HCT116 (cell line): ENCODE measurements at regions not wholly inside any gene's neighbourhood (a gene's known extent, or its start where the extent isn't known, plus 50 kb on each side); places are given as distances from the start of the nearest gene placed in this dataset.

Experiments
- ATAC-seq: fragments of 200-7000 bp; cut with Tn5 transposase; 2 replicates; pipeline ENCODE4 v1.9.1; 2020; ENCODE audit warnings: mild to moderate bottlenecking, moderate library complexity
- BruUV-seq: library from RNA; stranded (reverse); fragments of 400-500 nt; replicated peaks from 2 replicates; lab custom pipeline; 2021; lab: Mats Ljungman, UMichigan
- CTCF ChIA-PET: fragments of 300-600 bp; sonication (Branson Sonifier 250); formaldehyde crosslinking; loops from one replicate; lab custom pipeline; 2021; ENCODE audit warnings: antibody characterized with exemption; lab: Charles Lee
- POLR2A ChIA-PET: fragments of 300-600, 350-600 bp; sonication (Branson Sonifier 250); formaldehyde crosslinking; loops from one replicate; lab custom pipeline; 2021; ENCODE audit warnings: antibody characterized with exemption; lab: Charles Lee
- RAD21 ChIA-PET, 2 experiments: fragments of 300-600 bp; sonication (Branson Sonifier 250); formaldehyde crosslinking; loops; one replicate each; lab custom pipeline; 2023; ENCODE audit warnings: low total read pairs in 2 of 2; ENCODE audit not compliant: uncharacterized antibody in 2 of 2, unreplicated experiment in 2 of 2, low non-redundant PET in 1 of 2; lab: Charles Lee
- DNase-seq: peaks from one replicate; pipeline ENCODE4 v3.0.0-alpha.2; 2010; ENCODE audit warnings: low read depth, low spot score
- H2AFZ ChIP-seq: fragments of 200-600 bp; shearing (Covaris generic), sonication (generic); 2 replicates; pipeline ENCODE4 v1.6.1; 2017; ENCODE audit warnings: low read depth, mixed run types, mixed read lengths, antibody characterized with exemption, low read length; ENCODE audit not compliant: poor library complexity, severe bottlenecking
- H3K27ac ChIP-seq: 2 replicates; pipeline ENCODE4 v1.5.1; 2012; ENCODE audit warnings: low read depth, low read length
- H3K27me3 ChIP-seq: fragments of 200-600 bp; sonication (generic); 2 replicates; pipeline ENCODE4 v1.6.1; 2016; ENCODE audit warnings: mixed run types, low read length, mixed read lengths; ENCODE audit not compliant: insufficient read depth
- H3K36me3 ChIP-seq, 2 experiments: fragments of 200-500 bp in 1 of 2; fragments of 200-600 bp in 1 of 2; sonication (Bioruptor generic) in 1 of 2; sonication (generic) in 1 of 2; 2 replicates each; pipeline versions ENCODE4 v1.5.1 to v1.6.1; 2014 to 2016; ENCODE audit warnings: low read length in 2 of 2, inconsistent platforms in 1 of 2, mixed read lengths in 1 of 2, mixed run types in 1 of 2; ENCODE audit not compliant: insufficient read depth in 2 of 2, control insufficient read depth in 1 of 2
- H3K4me1 ChIP-seq, 2 experiments: fragments of 200-600 bp in 1 of 2; sonication (generic) in 1 of 2; 2 replicates each; pipeline versions ENCODE4 v1.5.1 to v1.6.1; 2012 to 2017; ENCODE audit warnings: low read length in 2 of 2, inconsistent platforms in 1 of 2, mild to moderate bottlenecking in 1 of 2, mixed read lengths in 1 of 2, mixed run types in 1 of 2, moderate library complexity in 1 of 2; ENCODE audit not compliant: insufficient read depth in 2 of 2, control insufficient read depth in 1 of 2
- H3K4me2 ChIP-seq: fragments of 200-600 bp; sonication (generic); 2 replicates; pipeline ENCODE4 v1.6.1; 2017; ENCODE audit warnings: mixed run types, low read length, mixed read lengths
- H3K4me3 ChIP-seq, 2 experiments: fragments of 200-600 bp in 1 of 2; sonication (generic) in 1 of 2; replicated peaks in 1 of 2; 2 replicates each; pipeline ENCODE4 v1.5.1; 2011 to 2016; ENCODE audit warnings: low read length in 2 of 2, control low read depth in 1 of 2, low read depth in 1 of 2, mild to moderate bottlenecking in 1 of 2, mixed read lengths in 1 of 2, mixed run types in 1 of 2
- H3K79me2 ChIP-seq: fragments of 200-600 bp; sonication (generic); 2 replicates; pipeline ENCODE4 v1.6.1; 2017; ENCODE audit warnings: mild to moderate bottlenecking, mixed run types, low read length, moderate library complexity, mixed read lengths; ENCODE audit not compliant: insufficient read depth
- H3K9ac ChIP-seq: fragments of 200-600 bp; sonication (generic); 2 replicates; pipeline ENCODE4 v1.6.1; 2016; ENCODE audit warnings: low read length, mixed read lengths
- H3K9me2 ChIP-seq: fragments of 200-600 bp; sonication (generic), shearing (Covaris generic); 2 replicates; pipeline ENCODE4 v1.6.1; 2017; ENCODE audit warnings: mixed run types, mild to moderate bottlenecking, moderate library complexity; ENCODE audit not compliant: insufficient read depth
- H3K9me3 ChIP-seq, 2 experiments: fragments of 200-500 bp in 1 of 2; fragments of 200-600 bp in 1 of 2; sonication (Bioruptor generic) in 1 of 2; sonication (generic) in 1 of 2; 2 replicates each; pipeline ENCODE4 v1.6.1; 2014 to 2017; ENCODE audit warnings: low read length in 2 of 2, mixed read lengths in 2 of 2, inconsistent platforms in 1 of 2, low read depth in 1 of 2, mild to moderate bottlenecking in 1 of 2, mixed run types in 1 of 2, moderate library complexity in 1 of 2; ENCODE audit not compliant: control insufficient read depth in 1 of 2, insufficient read depth in 1 of 2
- H4K20me1 ChIP-seq: fragments of 200-600 bp; sonication (generic), shearing (Covaris generic); 2 replicates; pipeline ENCODE4 v1.6.1; 2017; ENCODE audit warnings: mixed run types, mild to moderate bottlenecking, moderate library complexity; ENCODE audit not compliant: insufficient read depth
- CTCF ChIP-seq, 3 experiments: fragments of 200-600 bp in 1 of 3; sonication (generic) in 1 of 3; IDR thresholded peaks in 2 of 3; conservative IDR thresholded peaks in 1 of 3; 2 replicates each; pipeline ENCODE4 v1.5.1; 2012 to 2017; ENCODE audit warnings: low read depth in 2 of 3, low read length in 2 of 3, antibody characterized with exemption in 1 of 3, borderline replicate concordance in 1 of 3, control low read depth in 1 of 3, mild to moderate bottlenecking in 1 of 3, mixed read lengths in 1 of 3, mixed run types in 1 of 3, moderate library complexity in 1 of 3; ENCODE audit not compliant: insufficient read depth in 1 of 3
- ELF1 ChIP-seq: IDR thresholded peaks from 2 replicates; pipeline ENCODE4 v1.6.1; 2012; ENCODE audit warnings: low read depth, borderline replicate concordance
- POLR2A ChIP-seq: IDR thresholded peaks from 2 replicates; pipeline ENCODE4 v1.7.0; 2011; ENCODE audit warnings: borderline replicate concordance; ENCODE audit not compliant: insufficient read depth, insufficient read length; ENCODE audit errors: extremely low read depth
- POLR2AphosphoS5 ChIP-seq: IDR thresholded peaks from 2 replicates; pipeline ENCODE4 v1.6.1; 2011; ENCODE audit warnings: mild to moderate bottlenecking, low read depth, low read length, moderate library complexity
- RAD21 ChIP-seq: IDR thresholded peaks from 2 replicates; pipeline ENCODE4 v1.6.1; 2012; ENCODE audit warnings: low read depth, mild to moderate bottlenecking
- SRF ChIP-seq: IDR thresholded peaks from 2 replicates; pipeline ENCODE4 v1.6.1; 2012; ENCODE audit warnings: low read depth
- intact Hi-C: fragments of 100-400 bp; cut with micrococcal nuclease; formaldehyde crosslinking; loops from 2 replicates; pipeline ENCODE4 v1.10.0; 2022
- TF ChIP-seq, protein P1 (sequence below): IDR thresholded peaks from 2 replicates; pipeline ENCODE4 v1.6.1; 2012

DNA sequence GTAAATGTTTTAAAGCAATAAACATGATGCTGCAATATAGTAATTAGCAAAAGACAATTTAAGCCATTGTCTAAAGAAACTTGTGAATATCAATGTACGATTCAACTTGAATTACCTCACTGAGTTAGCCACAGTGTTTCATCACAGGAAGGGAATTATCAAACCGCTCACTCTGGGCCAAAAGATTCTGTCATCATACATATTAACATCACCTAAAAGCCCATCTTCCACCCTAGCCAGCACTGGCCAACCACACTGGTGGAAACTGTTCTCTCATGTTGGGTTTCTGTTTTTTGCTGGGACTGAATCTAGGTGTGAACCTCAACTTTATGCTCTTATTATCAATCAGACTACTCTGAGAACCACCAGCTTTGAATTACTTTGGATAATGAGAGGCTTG is 497.7 kb upstream of the THBS1 start:
- POLR2A ChIA-PET, result no interaction called here
- TF ChIP-seq POLR2AphosphoS5 (no peak), RAD21 (no peak), POLR2A (no peak), CTCF (IDR thresholded peaks at IDR 0.05 in 2 of 3, conservative IDR thresholded peaks at IDR 0.05 in 1 of 3; ENCODE audit: borderline replicate concordance in 1 of 3, insufficient read depth in 1 of 3, low read depth in 2 of 3, low read length in 2 of 3) (no peak), SRF (no peak), ELF1 (no peak)
- TF ChIP-seq, protein P1, sequence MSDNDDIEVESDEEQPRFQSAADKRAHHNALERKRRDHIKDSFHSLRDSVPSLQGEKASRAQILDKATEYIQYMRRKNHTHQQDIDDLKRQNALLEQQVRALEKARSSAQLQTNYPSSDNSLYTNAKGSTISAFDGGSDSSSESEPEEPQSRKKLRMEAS, result no peak
- Histone ChIP-seq H3K4me3 (no peak overlapping the region), H3K9me2 (no peaks in the 10 kb centered on the region), H3K9me3 (no peaks in the 10 kb centered on the region), H2AFZ (no peak overlapping the region), H3K36me3 (no peaks in the 10 kb centered on the region), H3K4me2 (no peak overlapping the region), H3K27ac (no peak overlapping the region), H3K4me1 (no peaks in the 10 kb centered on the region), H3K9ac (no peak overlapping the region), H3K27me3 (no peaks in the 10 kb centered on the region), H4K20me1 (no peaks in the 10 kb centered on the region), H3K79me2 (no peaks in the 10 kb centered on the region)
- RAD21 ChIA-PET, result no interaction called here
- BruUV-seq, result no TSS peak
- DNase-seq (no peak), ATAC-seq (no peak)
- intact Hi-C loops, result no loop called here
- CTCF ChIA-PET, result no interaction called here
